Stomach (tissue), 8 donors: ENCODE measurements at regions not wholly inside any gene's neighbourhood (a gene's known extent, or its start where the extent isn't known, plus 50 kb on each side); places are given as distances from the start of the nearest gene placed in this dataset.

ENCODE experiments used
- DNase-seq, 2 donors: peaks; one replicate each; pipeline versions ENCODE4 v3.0.0 to v3.0.0-alpha.2; 2013 to 2019
- H3K27ac ChIP-seq, 5 donors: fragments of 200-600 bp in 4 of 5; sonication (generic) in 4 of 5; one replicate each; pipeline ENCODE4 v1.5.1; 2013 to 2019; ENCODE audit warnings: mild to moderate bottlenecking in 1 of 5, moderate library complexity in 1 of 5
- H3K27me3 ChIP-seq, 3 donors: fragments of 200-600 bp; sonication (generic); one replicate each; pipeline ENCODE4 v1.5.1; 2017 to 2019; ENCODE audit warnings: mixed run types in 1 of 3
- H3K36me3 ChIP-seq, 4 donors: fragments of 200-600 bp; sonication (generic); 1 replicate in 3 of 4; 2 replicates in 1 of 4; pipeline ENCODE4 v1.5.1; 2016 to 2019
- H3K4me1 ChIP-seq, 4 donors: fragments of 200-600 bp; sonication (generic); one replicate each; pipeline ENCODE4 v1.5.1; 2016 to 2019
- H3K4me3 ChIP-seq, 4 donors: fragments of 200-600 bp; sonication (generic) in 3 of 4; one replicate each; pipeline ENCODE4 v1.5.1; 2016 to 2019; ENCODE audit warnings: mild to moderate bottlenecking in 1 of 4
- H3K9me3 ChIP-seq, 4 donors: fragments of 200-600 bp; sonication (generic); one replicate each; pipeline ENCODE4 v1.5.1; 2016 to 2019
- CTCF ChIP-seq, 7 experiments: fragments of 450-650 bp in 4 of 7; fragments of 200-600 bp in 3 of 7; sonication (generic) in 3 of 7; IDR thresholded peaks; one replicate each; pipeline ENCODE4 v1.5.1; 2016 to 2019; ENCODE audit warnings: antibody characterized with exemption in 7 of 7, control low read depth in 2 of 7, mild to moderate bottlenecking in 1 of 7
- EP300 ChIP-seq: sonication (generic); formaldehyde crosslinking; IDR thresholded peaks from one replicate; pipeline ENCODE4 v1.6.1; 2017; ENCODE audit warnings: antibody characterized with exemption
- POLR2A ChIP-seq, 4 donors: fragments of 450-650 bp; IDR thresholded peaks; one replicate each; pipeline ENCODE4 v1.6.1; 2016; ENCODE audit warnings: antibody characterized with exemption in 4 of 4, control low read depth in 2 of 4, mild to moderate bottlenecking in 1 of 4, moderate library complexity in 1 of 4
- POLR2AphosphoS5 ChIP-seq, 3 donors: sonication (generic); formaldehyde crosslinking; IDR thresholded peaks; one replicate each; pipeline ENCODE4 v1.6.1; 2016; ENCODE audit warnings: antibody characterized with exemption in 3 of 3
- WGBS, 5 donors: extraction: QIAGEN DNeasy Blood & Tissue Kit in 3 of 5; methylation state at CpG; one replicate each; pipeline versions ENCODE4 v1.1.5 to v1.1.7; 2013 to 2018; 5-methylcytosine and 5-hydroxymethylcytosine counted together
- intact Hi-C: fragments of 100-400 bp; cut with DNase I; formaldehyde crosslinking; loops from one replicate; pipeline ENCODE4 v1.15.1; 2023; ENCODE audit warnings: low total_unique reads
- donor health status: healthy with polysubstance abuse.
- donor health status: Bipolar disorder and iron deficiency.
- donor health status: healthy.

DNA sequence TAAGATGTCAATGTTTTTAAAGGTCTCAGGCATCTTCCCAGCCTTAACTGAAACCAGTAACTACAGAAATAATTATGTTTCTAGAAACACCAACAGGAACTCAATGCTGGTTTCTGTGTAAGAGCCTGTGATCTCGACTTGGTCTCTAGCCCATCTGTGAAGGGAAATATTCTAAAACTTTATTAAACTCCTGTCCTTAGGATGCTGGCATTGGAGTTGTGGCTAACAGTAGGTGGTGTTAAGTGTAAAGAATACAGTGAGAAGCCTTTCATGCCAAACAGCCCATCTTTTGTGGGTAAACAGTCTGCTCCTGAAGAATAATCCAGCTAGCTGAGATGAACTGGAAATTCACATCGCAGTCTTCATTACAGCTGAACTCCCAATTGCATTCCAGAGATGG lies 133.2 kb downstream of the ADAMTS15 start:
- Histone ChIP-seq H3K4me1 (peaks cover 0 to 15% (median 5%) of the 10 kb centered on the region in 4 donors), H3K36me3 (no peaks in the 10 kb centered on the region), H3K9me3 (no peaks in the 10 kb centered on the region), H3K4me3 (no peak overlapping the region), H3K27me3 (no peaks in the 10 kb centered on the region), H3K27ac (peak overlapping the region in 3 of 5 donors; percentile 63 to 69 (median 65))
- WGBS, 5 donors, result 44 to 76% (median 70%) methylated on average over 2 of the region's 2 CpGs
- intact Hi-C loops, result no loop called here
- DNase-seq, result no peak
- TF ChIP-seq CTCF (IDR thresholded peaks at IDR 0.05) (no peak), EP300 (no peak), POLR2A (IDR thresholded peaks at IDR 0.05) (no peak), POLR2AphosphoS5 (IDR thresholded peaks at IDR 0.05) (no peak)

GRCh38 chr11:130582176-130582575 lies 133.7 kb downstream of the ADAMTS15 start:
- H3K4me1 ChIP-seq, result peaks cover 0 to 15% (median 5%) of the 10 kb centered on the region in 4 donors
- no peak overlapping the region for H3K4me3 ChIP-seq
- no peak for DNase-seq
- H3K27ac ChIP-seq, result peak overlapping the region in 2 of 5 donors; percentile 63 to 69
- intact Hi-C loops, result no loop called here
- no peaks in the 10 kb centered on the region for H3K27me3 ChIP-seq
- WGBS, 5 donors, result 90 to 94% (median 92%) methylated on average over 5 of the region's 5 CpGs
- peaks cover 0 to 3% (median 0%) of the 10 kb centered on the region in 4 donors for H3K9me3 ChIP-seq
- no peaks in the 10 kb centered on the region for H3K36me3 ChIP-seq
- TF ChIP-seq EP300 (no peak), CTCF (IDR thresholded peaks at IDR 0.05) (no peak), POLR2A (IDR thresholded peaks at IDR 0.05) (no peak), POLR2AphosphoS5 (IDR thresholded peaks at IDR 0.05) (no peak)

- TF ChIP-seq POLR2A (IDR thresholded peaks at IDR 0.05), result no peak
- TF ChIP-seq EP300, result no peak
- TF ChIP-seq POLR2AphosphoS5 (IDR thresholded peaks at IDR 0.05), result no peak
- no peak for TF ChIP-seq CTCF (IDR thresholded peaks at IDR 0.05)
- Histone ChIP-seq H3K27me3 (no peaks in the 10 kb centered on the region), H3K4me3 (no peak overlapping the region), H3K36me3 (no peaks in the 10 kb centered on the region), H3K9me3 (peaks cover 0 to 4% (median 0%) of the 10 kb centered on the region in 4 donors), H3K4me1 (peaks cover 0 to 15% (median 3%) of the 10 kb centered on the region in 4 donors), H3K27ac (no peak overlapping the region)
- intact Hi-C loops, result no loop called here
- WGBS, 5 donors, result 84 to 91% (median 88%) methylated on average over 2 of the region's 2 CpGs
- DNase-seq, result no peak
These were observed 134.5 kb downstream of the ADAMTS15 start for GRCh38 chr11:130582981-130583380.

GRCh38 chr11:130583801-130584211 lies 135.4 kb downstream of the ADAMTS15 start:
- Histone ChIP-seq H3K27me3 (no peaks in the 10 kb centered on the region), H3K9me3 (peaks cover 0 to 4% (median 0%) of the 10 kb centered on the region in 4 donors), H3K27ac (no peak overlapping the region), H3K4me3 (no peak overlapping the region), H3K4me1 (peaks cover 0 to 15% (median 3%) of the 10 kb centered on the region in 4 donors), H3K36me3 (no peaks in the 10 kb centered on the region)
- no peak for TF ChIP-seq POLR2AphosphoS5 (IDR thresholded peaks at IDR 0.05)
- no peak for TF ChIP-seq POLR2A (IDR thresholded peaks at IDR 0.05)
- TF ChIP-seq EP300, result no peak
- no peak for TF ChIP-seq CTCF (IDR thresholded peaks at IDR 0.05)
- DNase-seq, result no peak
- intact Hi-C loops, result no loop called here
- 82 to 92% (median 91%) methylated on average over 4 of the region's 4 CpGs for WGBS, 5 donors
